Caco-2 (cell line): ENCODE measurements at regions not wholly inside any gene's neighbourhood (a gene's known extent, or its start where the extent isn't known, plus 50 kb on each side); places are given as distances from the start of the nearest gene placed in this dataset.

Experiments
- BruUV-seq: library from RNA; stranded (reverse); fragments of 400-500 nt; replicated peaks from 2 replicates; lab custom pipeline; 2021; lab: Mats Ljungman, UMichigan
- CTCF ChIA-PET: fragments of 300-600 bp; sonication (Branson Sonifier 250); formaldehyde crosslinking; loops from one replicate; lab custom pipeline; 2022; ENCODE audit warnings: antibody characterized with exemption; lab: Charles Lee
- POLR2A ChIA-PET: fragments of 300-600 bp; sonication (Branson Sonifier 250); formaldehyde crosslinking; loops from one replicate; lab custom pipeline; 2022; ENCODE audit warnings: antibody characterized with exemption; lab: Charles Lee
- DNase-seq, 2 experiments: peaks; one replicate each; pipeline versions ENCODE4 v3.0.0 to v3.0.0-alpha.2; 2020 to 2022
- H3K27me3 ChIP-seq: replicated peaks from 2 replicates; pipeline ENCODE4 v1.6.0; 2011; ENCODE audit warnings: low read length; ENCODE audit not compliant: control insufficient read depth, insufficient read depth
- H3K36me3 ChIP-seq: 2 replicates; pipeline ENCODE4 v1.5.1; 2011; ENCODE audit warnings: low read length; ENCODE audit not compliant: control insufficient read depth, insufficient read depth
- H3K4me1 ChIP-seq: fragments of 250-450 bp; sonication (Bioruptor Pico); 2 replicates; pipeline ENCODE4 v1.5.1; 2020; ENCODE audit warnings: mild to moderate bottlenecking
- H3K4me3 ChIP-seq: 2 replicates; pipeline ENCODE4 v1.5.1; 2011; ENCODE audit warnings: low read depth, mild to moderate bottlenecking, control low read depth, low read length
- H3K9me3 ChIP-seq: fragments of 250-450 bp; sonication (Bioruptor Pico); 2 replicates; pipeline ENCODE4 v1.5.1; 2020; ENCODE audit warnings: mild to moderate bottlenecking, moderate library complexity
- H3K27ac Mint-ChIP-seq: one replicate; pipeline ENCODE4 v1.8.0; 2022; ENCODE audit warnings: mixed read lengths; ENCODE audit not compliant: unreplicated experiment
- H3K27me3 Mint-ChIP-seq: one replicate; pipeline ENCODE4 v1.8.0; 2022; ENCODE audit warnings: mixed read lengths; ENCODE audit not compliant: insufficient read depth, unreplicated experiment
- H3K36me3 Mint-ChIP-seq: one replicate; pipeline ENCODE4 v1.8.0; 2022; ENCODE audit warnings: mild to moderate bottlenecking, mixed read lengths; ENCODE audit not compliant: insufficient read depth, unreplicated experiment
- H3K4me1 Mint-ChIP-seq: one replicate; pipeline ENCODE4 v1.8.0; 2022; ENCODE audit warnings: low read depth, mixed read lengths; ENCODE audit not compliant: unreplicated experiment
- H3K4me3 Mint-ChIP-seq: one replicate; pipeline ENCODE4 v1.8.0; 2022; ENCODE audit warnings: mild to moderate bottlenecking, moderate library complexity, mixed read lengths; ENCODE audit not compliant: unreplicated experiment
- H3K9me3 Mint-ChIP-seq: one replicate; pipeline ENCODE4 v1.8.0; 2022; ENCODE audit warnings: mixed read lengths; ENCODE audit not compliant: unreplicated experiment
- CTCF ChIP-seq, 2 experiments: fragments of 200-600 bp in 1 of 2; IDR thresholded peaks; 1 replicate in 1 of 2; 2 replicates in 1 of 2; pipeline versions ENCODE4 v1.5.1 to v1.8.0; 2011 to 2022; ENCODE audit warnings: antibody characterized with exemption in 1 of 2, control low read depth in 1 of 2, inconsistent platforms in 1 of 2, low read depth in 1 of 2, low read length in 1 of 2, mild to moderate bottlenecking in 1 of 2, moderate library complexity in 1 of 2; ENCODE audit not compliant: insufficient read depth in 1 of 2, severe bottlenecking in 1 of 2, unreplicated experiment in 1 of 2
- intact Hi-C: fragments of 100-400 bp; cut with micrococcal nuclease; formaldehyde crosslinking; loops from one replicate; pipeline ENCODE4 v1.10.0; 2022; ENCODE audit not compliant: unreplicated experiment

- no peaks in the 10 kb centered on the region for H3K4me1 Mint-ChIP-seq
- Histone ChIP-seq H3K9me3 (no peaks in the 10 kb centered on the region), H3K36me3 (no peaks in the 10 kb centered on the region), H3K27me3 (no peaks in the 10 kb centered on the region), H3K4me1 (no peaks in the 10 kb centered on the region), H3K4me3 (no peak overlapping the region)
- H3K36me3 Mint-ChIP-seq: no peaks in the 10 kb centered on the region
- CTCF ChIA-PET: no interaction called here
- POLR2A ChIA-PET: no interaction called here
- peaks cover 22% of the 10 kb centered on the region for H3K9me3 Mint-ChIP-seq
- H3K4me3 Mint-ChIP-seq: no peak overlapping the region
- H3K27ac Mint-ChIP-seq: no peak overlapping the region
- no peak for DNase-seq
- no peaks in the 10 kb centered on the region for H3K27me3 Mint-ChIP-seq
- BruUV-seq: no TSS peak
- no peak for TF ChIP-seq CTCF (IDR thresholded peaks at IDR 0.05; ENCODE audit: insufficient read depth in 1 of 2, low read depth in 1 of 2, low read length in 1 of 2, severe bottlenecking in 1 of 2, unreplicated experiment in 1 of 2)
- intact Hi-C loops: no loop called here
Measured at GRCh38 chr2:51237626-51238271, 205.8 kb upstream of the NRXN1 start.

- no peak for DNase-seq
- Histone ChIP-seq H3K27me3 (no peaks in the 10 kb centered on the region), H3K4me1 (no peaks in the 10 kb centered on the region), H3K9me3 (no peaks in the 10 kb centered on the region), H3K36me3 (no peaks in the 10 kb centered on the region), H3K4me3 (no peak overlapping the region)
- Mint-ChIP-seq H3K27me3 (no peaks in the 10 kb centered on the region), H3K27ac (no peak overlapping the region), H3K4me3 (no peak overlapping the region), H3K9me3 (peaks cover 22% of the 10 kb centered on the region), H3K36me3 (no peaks in the 10 kb centered on the region), H3K4me1 (no peaks in the 10 kb centered on the region)
- POLR2A ChIA-PET: no interaction called here
- no peak for TF ChIP-seq CTCF (IDR thresholded peaks at IDR 0.05; ENCODE audit: insufficient read depth in 1 of 2, low read depth in 1 of 2, low read length in 1 of 2, severe bottlenecking in 1 of 2, unreplicated experiment in 1 of 2)
- intact Hi-C loops: no loop called here
- no TSS peak for BruUV-seq
- CTCF ChIA-PET: no interaction called here
Measured at GRCh38 chr2:51232027-51232426, 200.1 kb upstream of the NRXN1 start.

GRCh38 chr2:51231071-51231470, 199.1 kb upstream of the NRXN1 start:
- Mint-ChIP-seq H3K9me3 (peaks cover 22% of the 10 kb centered on the region), H3K27ac (no peak overlapping the region)
- BruUV-seq: no TSS peak

More at GRCh38 chr2:51231071-51231470, 199.1 kb upstream of the NRXN1 start:
- CTCF ChIA-PET: no interaction called here
- no peak for DNase-seq
- Mint-ChIP-seq H3K4me1 (no peaks in the 10 kb centered on the region), H3K27me3 (no peaks in the 10 kb centered on the region), H3K36me3 (no peaks in the 10 kb centered on the region), H3K4me3 (no peak overlapping the region)
- TF ChIP-seq CTCF (IDR thresholded peaks at IDR 0.05; ENCODE audit: insufficient read depth in 1 of 2, low read depth in 1 of 2, low read length in 1 of 2, severe bottlenecking in 1 of 2, unreplicated experiment in 1 of 2): no peak
- Histone ChIP-seq H3K4me1 (no peaks in the 10 kb centered on the region), H3K27me3 (no peaks in the 10 kb centered on the region), H3K4me3 (no peak overlapping the region), H3K36me3 (no peaks in the 10 kb centered on the region), H3K9me3 (no peaks in the 10 kb centered on the region)
- POLR2A ChIA-PET: no interaction called here
- intact Hi-C loops: no loop called here
